Liver (tissue), 8 donors: ENCODE measurements at regions not wholly inside any gene's neighbourhood (a gene's known extent, or its start where the extent isn't known, plus 50 kb on each side); places are given as distances from the start of the nearest gene placed in this dataset.

Experiments used
- DNase-seq: peaks from one replicate; pipeline ENCODE4 v3.0.0-alpha.2; 2017; ENCODE audit warnings: low spot score
- H3K27ac ChIP-seq, 2 donors: one replicate each; pipeline ENCODE4 v1.7.0; 2013; ENCODE audit warnings: inconsistent platforms in 2 of 2, low read length in 2 of 2, control low read depth in 1 of 2, low read depth in 1 of 2, mild to moderate bottlenecking in 1 of 2
- H3K27me3 ChIP-seq, 4 donors: one replicate each; pipeline versions ENCODE4 v1.6.1 to v1.7.0; 2013; ENCODE audit warnings: low read length in 3 of 4, inconsistent platforms in 1 of 4, mild to moderate bottlenecking in 1 of 4, moderate library complexity in 1 of 4; ENCODE audit not compliant: control insufficient read depth in 4 of 4, insufficient read depth in 4 of 4
- H3K36me3 ChIP-seq, 4 donors: one replicate each; pipeline versions ENCODE4 v1.6.1 to v1.7.0; 2013; ENCODE audit warnings: low read length in 3 of 4, mild to moderate bottlenecking in 3 of 4, low read depth in 1 of 4, moderate library complexity in 1 of 4; ENCODE audit not compliant: control insufficient read depth in 4 of 4, insufficient read depth in 3 of 4
- H3K4me1 ChIP-seq, 4 donors: one replicate each; pipeline versions ENCODE4 v1.6.1 to v1.7.0; 2013; ENCODE audit warnings: low read length in 3 of 4, mild to moderate bottlenecking in 3 of 4, moderate library complexity in 1 of 4; ENCODE audit not compliant: control insufficient read depth in 4 of 4, insufficient read depth in 4 of 4
- H3K4me3 ChIP-seq, 3 donors: one replicate each; pipeline versions ENCODE4 v1.6.1 to v1.7.0; 2013; ENCODE audit warnings: low read length in 3 of 3, control low read depth in 1 of 3, low read depth in 1 of 3, mild to moderate bottlenecking in 1 of 3
- H3K9ac ChIP-seq, 2 donors: one replicate each; pipeline ENCODE4 v1.7.0; 2013; ENCODE audit warnings: low read length in 2 of 2, mild to moderate bottlenecking in 2 of 2, moderate library complexity in 2 of 2, control low read depth in 1 of 2, low read depth in 1 of 2
- H3K9me3 ChIP-seq, 4 donors: one replicate each; pipeline versions ENCODE4 v1.6.1 to v1.7.0; 2013; ENCODE audit warnings: low read length in 3 of 4; ENCODE audit not compliant: control insufficient read depth in 4 of 4
- CTCF ChIP-seq: fragments of 150-350 bp; IDR thresholded peaks from 2 replicates; pipeline ENCODE4 v1.5.1; 2017; ENCODE audit warnings: improper control_type of control experiment, low read depth, low read length; ENCODE audit not compliant: missing input control
- EGR1 ChIP-seq, 2 donors: IDR thresholded peaks; 2 replicates each; pipeline ENCODE4 v1.6.1; 2016 to 2018; ENCODE audit warnings: antibody characterized with exemption in 2 of 2, low read depth in 2 of 2
- FOXA1 ChIP-seq: IDR thresholded peaks from 2 replicates; pipeline ENCODE4 v1.6.1; 2016; ENCODE audit warnings: antibody characterized with exemption
- FOXA2 ChIP-seq: IDR thresholded peaks from 2 replicates; pipeline ENCODE4 v1.6.1; 2016; ENCODE audit warnings: antibody characterized with exemption
- GABPA ChIP-seq, 2 donors: IDR thresholded peaks in 1 of 2; conservative IDR thresholded peaks in 1 of 2; 2 replicates each; pipeline ENCODE4 v1.6.1; 2016; ENCODE audit warnings: antibody characterized with exemption in 2 of 2, mild to moderate bottlenecking in 1 of 2, moderate library complexity in 1 of 2
- HNF4A ChIP-seq, 2 donors: conservative IDR thresholded peaks; 2 replicates each; pipeline ENCODE4 v1.6.1; 2016; ENCODE audit warnings: antibody characterized with exemption in 2 of 2, mild to moderate bottlenecking in 2 of 2
- HNF4G ChIP-seq: IDR thresholded peaks from 2 replicates; pipeline ENCODE4 v1.6.1; 2016; ENCODE audit warnings: antibody characterized with exemption
- JUND ChIP-seq, 2 donors: IDR thresholded peaks; 2 replicates each; pipeline ENCODE4 v1.6.1; 2016; ENCODE audit warnings: antibody characterized with exemption in 2 of 2
- NR2F2 ChIP-seq: IDR thresholded peaks from 2 replicates; pipeline ENCODE4 v1.6.1; 2016; ENCODE audit warnings: antibody characterized with exemption
- RAD21 ChIP-seq, 2 donors: IDR thresholded peaks; 2 replicates each; pipeline ENCODE4 v1.6.1; 2016; ENCODE audit warnings: antibody characterized with exemption in 2 of 2, mild to moderate bottlenecking in 2 of 2
- REST ChIP-seq: IDR thresholded peaks from 2 replicates; pipeline ENCODE4 v1.6.1; 2016; ENCODE audit warnings: antibody characterized with exemption, mild to moderate bottlenecking
- RXRA ChIP-seq, 2 donors: IDR thresholded peaks; 2 replicates each; pipeline ENCODE4 v1.6.1; 2017 to 2018; ENCODE audit warnings: antibody characterized with exemption in 2 of 2, mild to moderate bottlenecking in 1 of 2
- SP1 ChIP-seq: IDR thresholded peaks from 2 replicates; pipeline ENCODE4 v1.6.1; 2018; ENCODE audit warnings: antibody characterized with exemption, mild to moderate bottlenecking
- YY1 ChIP-seq: IDR thresholded peaks from 2 replicates; pipeline ENCODE4 v1.6.1; 2016; ENCODE audit warnings: antibody characterized with exemption, mild to moderate bottlenecking
- WGBS: extraction: QIAGEN DNeasy Blood & Tissue Kit; methylation state at CpG from one replicate; pipeline ENCODE4 v1.1.7; 2013; 5-methylcytosine and 5-hydroxymethylcytosine counted together
- TF ChIP-seq, protein P1 (sequence below): IDR thresholded peaks from 2 replicates; pipeline ENCODE4 v1.6.1; 2016; ENCODE audit warnings: antibody characterized with exemption
- TF ChIP-seq, protein P2 (sequence below): IDR thresholded peaks from 2 replicates; pipeline ENCODE4 v1.6.1; 2016; ENCODE audit warnings: antibody characterized with exemption
- TF ChIP-seq, protein P3 (sequence below): IDR thresholded peaks from 2 replicates; pipeline ENCODE4 v1.6.1; 2016; ENCODE audit warnings: antibody characterized with exemption
- donor health status: healthy.
- donor health status: healthy.
- donor health status: healthy.
- donor health status: healthy.
- donor health status: healthy.

DNA sequence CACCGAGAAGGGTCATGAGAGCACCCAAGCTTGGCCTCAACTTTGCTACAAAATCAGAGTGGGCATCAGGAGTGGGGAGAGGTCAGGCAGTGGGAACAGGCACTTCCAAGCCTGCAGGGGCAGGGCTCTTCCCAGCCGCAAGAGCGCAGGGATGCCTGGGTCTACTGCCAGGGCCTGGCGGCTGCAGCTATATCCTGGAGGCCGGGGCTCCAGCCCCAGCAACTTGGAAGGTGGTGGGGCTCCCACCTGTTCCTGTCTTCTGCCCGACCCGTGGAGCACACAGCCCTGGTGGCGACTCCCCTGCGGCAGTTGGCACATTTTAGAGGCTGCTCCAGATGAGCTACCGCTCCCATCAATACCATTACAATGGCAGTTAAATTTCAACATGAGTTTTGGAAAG lies 607.0 kb downstream of the TRAM1L1 start:
- no peak overlapping the region for H3K4me3 ChIP-seq
- no peak overlapping the region for H3K27ac ChIP-seq
- H3K4me1 ChIP-seq = no peaks in the 10 kb centered on the region
- H3K9ac ChIP-seq = no peak overlapping the region
- DNase-seq = no peak
- no peaks in the 10 kb centered on the region for H3K36me3 ChIP-seq
- 93% methylated on average over 10 of the region's 10 CpGs for WGBS
- TF ChIP-seq SP1 = no peak
- no peak for TF ChIP-seq FOXA2
- no peak for TF ChIP-seq HNF4G
- no peak for TF ChIP-seq CTCF
- TF ChIP-seq FOXA1 = no peak
- no peak for TF ChIP-seq HNF4A (conservative IDR thresholded peaks at IDR 0.05)
- TF ChIP-seq GABPA (IDR thresholded peaks at IDR 0.05 in 1 of 2, conservative IDR thresholded peaks at IDR 0.05 in 1 of 2) = no peak
- TF ChIP-seq YY1 = no peak
- no peak for TF ChIP-seq EGR1 (IDR thresholded peaks at IDR 0.05; ENCODE audit: low read depth in 2 of 2)
- TF ChIP-seq RAD21 (IDR thresholded peaks at IDR 0.05) = no peak
- no peak for TF ChIP-seq REST
- peaks cover 0 to 9% (median 5%) of the 10 kb centered on the region in 4 donors for H3K9me3 ChIP-seq
- no peaks in the 10 kb centered on the region for H3K27me3 ChIP-seq

GRCh38 chr4:116469582-116469981 lies 615.8 kb downstream of the TRAM1L1 start:
- H3K9me3 ChIP-seq = no peaks in the 10 kb centered on the region
- H3K36me3 ChIP-seq = no peaks in the 10 kb centered on the region
- H3K27ac ChIP-seq = no peak overlapping the region
- no peaks in the 10 kb centered on the region for H3K4me1 ChIP-seq
- DNase-seq = no peak
- H3K4me3 ChIP-seq = no peak overlapping the region
- H3K9ac ChIP-seq = no peak overlapping the region
- WGBS = 25% methylated on average over 1 of the region's 1 CpG
- TF ChIP-seq, protein P1, sequence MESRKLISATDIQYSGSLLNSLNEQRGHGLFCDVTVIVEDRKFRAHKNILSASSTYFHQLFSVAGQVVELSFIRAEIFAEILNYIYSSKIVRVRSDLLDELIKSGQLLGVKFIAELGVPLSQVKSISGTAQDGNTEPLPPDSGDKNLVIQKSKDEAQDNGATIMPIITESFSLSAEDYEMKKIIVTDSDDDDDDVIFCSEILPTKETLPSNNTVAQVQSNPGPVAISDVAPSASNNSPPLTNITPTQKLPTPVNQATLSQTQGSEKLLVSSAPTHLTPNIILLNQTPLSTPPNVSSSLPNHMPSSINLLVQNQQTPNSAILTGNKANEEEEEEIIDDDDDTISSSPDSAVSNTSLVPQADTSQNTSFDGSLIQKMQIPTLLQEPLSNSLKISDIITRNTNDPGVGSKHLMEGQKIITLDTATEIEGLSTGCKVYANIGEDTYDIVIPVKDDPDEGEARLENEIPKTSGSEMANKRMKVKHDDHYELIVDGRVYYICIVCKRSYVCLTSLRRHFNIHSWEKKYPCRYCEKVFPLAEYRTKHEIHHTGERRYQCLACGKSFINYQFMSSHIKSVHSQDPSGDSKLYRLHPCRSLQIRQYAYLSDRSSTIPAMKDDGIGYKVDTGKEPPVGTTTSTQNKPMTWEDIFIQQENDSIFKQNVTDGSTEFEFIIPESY = no peak
- no peak for TF ChIP-seq RXRA (IDR thresholded peaks at IDR 0.05)
- TF ChIP-seq, protein P2, sequence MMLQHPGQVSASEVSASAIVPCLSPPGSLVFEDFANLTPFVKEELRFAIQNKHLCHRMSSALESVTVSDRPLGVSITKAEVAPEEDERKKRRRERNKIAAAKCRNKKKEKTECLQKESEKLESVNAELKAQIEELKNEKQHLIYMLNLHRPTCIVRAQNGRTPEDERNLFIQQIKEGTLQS = no peak
- no peak for TF ChIP-seq CTCF
- TF ChIP-seq JUND (IDR thresholded peaks at IDR 0.05) = no peak
- no peak for TF ChIP-seq EGR1 (IDR thresholded peaks at IDR 0.05; ENCODE audit: low read depth in 2 of 2)
- no peak for TF ChIP-seq FOXA1
- no peak for TF ChIP-seq GABPA (IDR thresholded peaks at IDR 0.05 in 1 of 2, conservative IDR thresholded peaks at IDR 0.05 in 1 of 2)
- TF ChIP-seq, protein P3, sequence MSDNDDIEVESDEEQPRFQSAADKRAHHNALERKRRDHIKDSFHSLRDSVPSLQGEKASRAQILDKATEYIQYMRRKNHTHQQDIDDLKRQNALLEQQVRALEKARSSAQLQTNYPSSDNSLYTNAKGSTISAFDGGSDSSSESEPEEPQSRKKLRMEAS = no peak
- no peak for TF ChIP-seq SP1
- no peak for TF ChIP-seq NR2F2
- no peak for TF ChIP-seq HNF4G
- peaks cover 0 to 5% (median 0%) of the 10 kb centered on the region in 4 donors for H3K27me3 ChIP-seq
